ENCODE measurements at regions not wholly inside any gene's neighbourhood (a gene's known extent, or its start where the extent isn't known, plus 50 kb on each side); places are given as distances from the start of the nearest gene placed in this dataset.
"Not testable (repeated sequence)": the region's sequence is repeated elsewhere in the genome, so short reads cannot be mapped to it uniquely, and the experiment has no call there.

DNA sequence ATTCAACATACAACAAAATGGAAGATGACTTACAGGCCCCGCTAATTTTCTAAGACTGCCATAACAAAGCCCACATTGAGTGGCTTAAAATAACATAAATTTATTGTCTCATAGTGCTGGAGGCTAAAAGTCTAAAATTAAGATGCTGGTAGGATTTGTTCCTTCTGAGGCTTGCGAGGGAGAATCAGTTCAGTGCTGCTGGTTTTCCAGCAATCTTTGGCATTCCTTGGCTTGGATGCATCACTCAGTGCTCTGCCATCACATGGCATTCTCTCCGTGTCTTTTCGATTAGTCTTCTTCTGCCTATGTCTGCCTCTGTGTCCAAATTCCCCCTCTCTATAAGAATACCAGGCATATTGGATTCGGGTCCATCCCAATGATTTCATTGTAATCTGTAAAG, 959.3 kb upstream of the TMEFF2 start:
- H3K4me3 Mint-ChIP-seq: no peak overlapping the region
- H3K27ac Mint-ChIP-seq: no peak overlapping the region
- ATAC-seq (no peak), DNase-seq (ENCODE audit: low spot score in 2 of 2) (no peak)
- H3K9me3 Mint-ChIP-seq: peaks cover 5% of the 10 kb centered on the region
- no peaks in the 10 kb centered on the region for H3K4me1 Mint-ChIP-seq
- H3K36me3 Mint-ChIP-seq: no peaks in the 10 kb centered on the region

DNA sequence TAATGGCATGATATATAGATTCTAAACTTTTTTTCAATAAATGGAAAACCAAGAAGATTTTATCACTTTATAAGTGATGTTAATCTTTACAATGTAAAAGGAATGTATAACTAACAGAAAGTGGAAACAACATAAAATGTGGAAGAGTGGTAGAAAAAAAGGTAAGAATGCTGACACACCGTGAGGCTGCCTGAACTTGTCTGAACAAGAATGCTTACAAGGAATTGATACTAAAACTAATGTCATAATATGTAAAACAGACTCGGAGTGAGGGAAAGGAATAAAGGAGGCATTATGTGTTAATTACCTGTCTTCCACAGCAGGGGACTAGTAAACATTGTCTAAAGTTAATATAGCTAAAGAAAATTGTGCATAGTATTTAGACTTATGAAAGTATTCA, 958.8 kb upstream of the TMEFF2 start:
- H3K27ac Mint-ChIP-seq: no peak overlapping the region
- peaks cover 2% of the 10 kb centered on the region for H3K9me3 Mint-ChIP-seq
- H3K36me3 Mint-ChIP-seq: no peaks in the 10 kb centered on the region
- no peak for ATAC-seq
- H3K4me3 Mint-ChIP-seq: no peak overlapping the region
- no peaks in the 10 kb centered on the region for H3K4me1 Mint-ChIP-seq
- no peak for DNase-seq (ENCODE audit: low spot score in 2 of 2)

DNA sequence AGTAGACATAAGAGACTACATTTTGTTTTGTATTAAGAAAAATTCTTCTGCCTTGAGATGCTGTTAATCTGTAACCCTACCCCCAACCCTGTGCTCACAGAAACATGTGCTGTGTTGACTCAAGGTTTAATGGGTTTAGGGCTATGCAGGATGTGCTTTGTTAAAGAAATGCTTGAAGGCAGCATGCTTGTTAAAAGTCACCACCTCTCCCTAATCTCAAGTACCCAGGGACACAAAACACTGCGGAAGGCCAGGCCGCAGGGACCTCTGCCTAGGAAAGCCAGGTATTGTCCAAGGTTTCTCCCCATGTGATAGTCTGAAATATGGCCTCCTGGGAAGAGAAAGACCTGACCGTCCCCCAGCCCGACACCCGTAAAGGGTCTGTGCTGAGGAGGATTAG, 947.7 kb upstream of the TMEFF2 start:
- not testable (repeated sequence) for H3K4me1 Mint-ChIP-seq; ATAC-seq; H3K4me3 Mint-ChIP-seq; H3K27ac Mint-ChIP-seq; DNase-seq (ENCODE audit: low spot score in 2 of 2); H3K36me3 Mint-ChIP-seq
- H3K9me3 Mint-ChIP-seq: peaks cover 14% of the 10 kb centered on the region

DNA sequence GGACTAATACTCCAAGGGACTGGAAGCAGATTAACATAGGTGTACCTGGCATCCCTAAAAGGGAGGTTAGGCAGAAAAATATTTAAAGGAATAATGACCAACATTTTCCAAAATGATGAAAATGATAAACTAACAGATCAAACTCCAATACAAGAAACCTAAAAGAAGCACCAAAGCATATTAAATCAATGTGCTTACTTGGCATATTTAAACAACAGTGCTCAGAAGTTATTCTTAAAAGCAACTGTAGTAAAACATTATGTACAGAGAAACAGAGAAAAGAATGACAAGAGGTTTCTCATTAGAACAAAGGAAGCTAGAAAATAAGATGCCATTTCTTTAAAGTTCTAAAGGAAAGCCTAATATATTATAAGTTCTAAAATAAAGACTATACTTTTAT, 947.3 kb upstream of the TMEFF2 start:
- no peaks in the 10 kb centered on the region for H3K4me1 Mint-ChIP-seq
- H3K27ac Mint-ChIP-seq: no peak overlapping the region
- H3K36me3 Mint-ChIP-seq: no peaks in the 10 kb centered on the region
- DNase-seq (ENCODE audit: low spot score in 2 of 2): no peak
- no peak for ATAC-seq
- H3K4me3 Mint-ChIP-seq: no peak overlapping the region
- peaks cover 11% of the 10 kb centered on the region for H3K9me3 Mint-ChIP-seq

DNA sequence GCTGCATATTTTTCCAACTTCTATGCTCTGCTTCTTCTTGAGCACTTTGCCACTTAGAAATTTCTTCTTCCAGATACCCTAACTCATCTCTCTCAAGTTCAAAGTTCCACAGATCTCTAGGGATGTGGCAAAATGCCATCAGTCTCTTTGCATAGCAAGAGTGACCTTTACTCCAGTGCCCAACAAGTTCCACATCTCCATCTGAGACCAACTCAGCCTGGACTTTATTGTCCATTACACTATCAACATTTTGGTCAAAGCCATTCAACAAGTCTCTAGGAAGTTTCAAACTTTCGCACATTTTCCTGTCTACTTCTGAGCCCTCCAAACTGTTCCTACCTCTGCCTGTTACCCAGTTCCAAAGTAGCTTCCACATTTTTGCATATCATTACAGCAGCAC, 946.2 kb upstream of the TMEFF2 start:
- H3K4me1 Mint-ChIP-seq; ATAC-seq; H3K27ac Mint-ChIP-seq; DNase-seq (ENCODE audit: low spot score in 2 of 2); H3K36me3 Mint-ChIP-seq; H3K9me3 Mint-ChIP-seq; H3K4me3 Mint-ChIP-seq: not testable (repeated sequence)

DNA sequence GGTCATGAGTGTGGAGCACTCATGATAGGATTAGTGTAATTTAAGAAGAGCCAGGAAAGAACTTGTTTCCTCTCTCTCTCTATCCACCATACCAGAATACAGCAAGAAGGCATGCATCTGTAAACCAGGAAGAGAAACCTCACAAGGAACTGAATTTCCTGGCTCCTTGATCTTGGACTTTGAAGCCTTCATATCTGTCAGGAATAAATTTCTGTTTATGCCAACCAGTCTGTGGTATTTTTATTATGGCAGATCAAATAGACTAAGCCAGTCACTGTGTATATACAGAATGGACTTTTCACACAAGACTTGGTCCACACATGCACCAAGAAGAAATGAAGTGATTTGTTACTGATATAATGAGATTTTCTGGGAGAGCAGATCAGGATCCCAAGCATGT, 930.1 kb upstream of the TMEFF2 start:
- ATAC-seq: no peak
- H3K4me3 Mint-ChIP-seq: no peak overlapping the region
- no peak for DNase-seq (ENCODE audit: low spot score in 2 of 2)
- H3K9me3 Mint-ChIP-seq: peaks cover 3% of the 10 kb centered on the region
- no peak overlapping the region for H3K27ac Mint-ChIP-seq
- no peaks in the 10 kb centered on the region for H3K36me3 Mint-ChIP-seq
- no peaks in the 10 kb centered on the region for H3K4me1 Mint-ChIP-seq

DNA sequence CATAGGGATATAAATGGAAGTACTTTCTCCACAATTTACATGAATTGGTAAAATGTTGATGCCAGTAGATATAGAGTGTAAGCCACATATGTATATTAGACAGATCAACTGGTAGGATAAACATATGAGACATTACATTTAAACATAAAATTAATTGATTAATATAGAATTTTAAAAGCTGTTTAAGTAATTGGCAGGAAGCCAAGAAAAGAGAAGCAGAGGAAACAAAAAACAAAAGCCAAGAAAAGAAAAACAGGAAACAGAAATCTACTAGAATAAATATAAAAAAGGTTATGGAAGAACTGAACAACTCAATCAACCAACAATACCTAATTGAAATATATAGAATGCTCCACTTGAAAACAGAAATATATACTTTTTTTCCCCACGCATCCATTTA, 920.1 kb upstream of the TMEFF2 start:
- DNase-seq (ENCODE audit: low spot score in 2 of 2): no peak
- ATAC-seq: no peak
- H3K9me3 Mint-ChIP-seq: peaks cover 2% of the 10 kb centered on the region
- H3K36me3 Mint-ChIP-seq: no peaks in the 10 kb centered on the region
- H3K4me1 Mint-ChIP-seq: no peaks in the 10 kb centered on the region
- no peak overlapping the region for H3K4me3 Mint-ChIP-seq
- no peak overlapping the region for H3K27ac Mint-ChIP-seq

DNA sequence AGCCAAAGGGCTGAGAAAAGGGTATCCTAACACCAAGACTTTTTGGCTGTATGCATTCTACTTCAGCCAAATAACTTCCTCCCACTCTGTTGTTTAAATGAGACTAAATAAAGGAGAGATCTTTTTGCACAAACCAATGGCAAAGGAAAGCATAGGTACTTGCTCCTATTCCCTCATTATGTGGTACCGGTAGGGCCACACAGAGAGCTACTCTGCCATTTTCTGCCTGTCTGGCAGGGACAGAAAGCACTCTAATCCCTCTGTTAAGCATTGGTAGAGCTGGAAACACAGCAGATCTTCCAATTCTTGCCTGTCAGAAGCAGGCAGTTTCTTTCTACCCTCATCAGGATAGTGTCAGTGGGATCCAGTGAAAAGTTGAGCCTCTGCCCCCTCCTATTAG, 918.3 kb upstream of the TMEFF2 start:
- Mint-ChIP-seq H3K9me3 (peaks cover 2% of the 10 kb centered on the region), H3K4me1 (no peaks in the 10 kb centered on the region), H3K27ac (no peak overlapping the region), H3K36me3 (no peaks in the 10 kb centered on the region), H3K4me3 (no peak overlapping the region)
- ATAC-seq (no peak), DNase-seq (ENCODE audit: low spot score in 2 of 2) (no peak)

DNA sequence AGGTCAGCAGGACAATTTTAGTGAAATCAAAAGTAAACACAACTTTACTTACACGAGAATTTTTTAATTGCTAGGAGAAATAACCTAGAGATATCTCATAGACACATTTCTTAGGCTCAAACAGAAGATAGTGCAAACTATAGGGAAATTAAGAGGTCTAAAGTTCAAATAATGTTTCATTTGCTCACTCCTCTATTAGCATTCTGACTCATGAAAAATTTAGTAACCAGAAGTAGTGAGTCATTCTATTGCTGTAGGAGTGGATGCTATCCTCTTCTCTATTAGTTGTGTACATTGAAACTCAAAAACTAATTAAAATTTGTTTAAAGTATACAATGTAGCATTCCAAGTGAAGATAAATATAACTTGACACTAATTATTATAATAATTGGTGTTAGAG, 908.3 kb upstream of the TMEFF2 start:
- DNase-seq (ENCODE audit: low spot score in 2 of 2): no peak
- Mint-ChIP-seq H3K36me3 (no peaks in the 10 kb centered on the region), H3K4me3 (no peak overlapping the region), H3K27ac (no peak overlapping the region), H3K9me3 (peaks cover 6% of the 10 kb centered on the region), H3K4me1 (no peaks in the 10 kb centered on the region)
- ATAC-seq: no peak

DNA sequence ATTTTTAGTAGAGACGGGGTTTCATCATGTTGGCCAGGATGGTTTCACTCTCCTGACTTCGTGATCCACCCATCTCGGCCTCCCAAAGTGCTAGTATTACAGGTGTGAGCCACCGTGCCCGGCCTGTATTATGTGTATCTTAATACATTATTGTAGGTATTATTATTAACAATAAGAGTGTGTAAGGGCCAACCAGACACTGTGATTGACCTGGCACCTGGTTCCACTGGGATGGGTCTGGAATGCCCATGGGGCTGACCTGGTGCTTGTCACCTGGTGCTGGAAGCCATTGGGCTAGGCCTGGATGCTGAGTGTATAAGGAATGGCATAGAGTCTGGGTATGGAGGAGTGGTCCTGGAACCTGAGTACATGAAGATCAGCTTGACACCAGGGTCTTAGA, 906.9 kb upstream of the TMEFF2 start:
- DNase-seq (ENCODE audit: low spot score in 2 of 2) (no peak), ATAC-seq (peak; percentile 19)
- peaks cover 6% of the 10 kb centered on the region for H3K9me3 Mint-ChIP-seq
- no peak overlapping the region for H3K4me3 Mint-ChIP-seq
- no peaks in the 10 kb centered on the region for H3K36me3 Mint-ChIP-seq
- H3K27ac Mint-ChIP-seq: no peak overlapping the region
- H3K4me1 Mint-ChIP-seq: no peaks in the 10 kb centered on the region

DNA sequence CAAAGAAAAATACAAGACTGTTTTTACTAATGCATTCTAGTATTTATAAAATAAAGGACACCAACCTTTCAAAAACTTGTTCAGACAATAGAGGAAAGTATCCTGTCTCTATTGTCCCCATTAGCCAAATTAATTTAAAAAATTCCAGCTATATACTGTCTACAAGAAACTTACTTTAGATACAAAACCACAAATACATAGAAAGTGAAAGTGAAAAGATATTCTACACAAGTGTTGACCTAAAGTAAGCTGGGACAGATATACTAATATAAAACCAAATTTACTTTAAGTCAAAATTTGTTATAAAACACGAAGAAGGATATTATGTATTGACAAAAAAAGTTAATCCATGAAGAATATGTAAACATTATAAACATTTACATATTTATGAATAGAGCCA, 893.3 kb upstream of the TMEFF2 start:
- Mint-ChIP-seq H3K4me1 (no peaks in the 10 kb centered on the region), H3K27ac (no peak overlapping the region), H3K36me3 (no peaks in the 10 kb centered on the region), H3K9me3 (peaks cover 12% of the 10 kb centered on the region), H3K4me3 (no peak overlapping the region)
- DNase-seq (ENCODE audit: low spot score in 2 of 2) (no peak), ATAC-seq (no peak)

DNA sequence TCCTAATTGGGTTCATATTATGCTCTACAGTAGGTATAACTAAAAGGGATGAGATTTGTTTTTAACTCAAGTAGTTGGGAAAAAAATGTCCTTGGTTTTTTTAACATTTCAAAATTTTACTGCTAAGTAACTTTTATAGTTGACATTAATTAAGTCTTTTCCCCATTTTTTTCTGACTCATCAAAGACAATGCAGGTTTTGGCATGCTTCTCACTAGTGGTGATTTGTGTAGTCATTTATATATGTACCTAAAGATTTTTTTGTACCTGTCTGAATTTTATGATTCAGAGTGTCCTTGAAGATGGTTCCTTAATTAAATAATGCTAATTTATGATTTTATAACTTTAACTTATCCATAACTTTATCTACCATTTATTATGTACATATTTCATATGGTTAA, 882.3 kb upstream of the TMEFF2 start:
- DNase-seq (ENCODE audit: low spot score in 2 of 2) (no peak), ATAC-seq (no peak)
- Mint-ChIP-seq H3K9me3 (peaks cover 15% of the 10 kb centered on the region), H3K36me3 (no peaks in the 10 kb centered on the region), H3K4me3 (no peak overlapping the region), H3K4me1 (no peaks in the 10 kb centered on the region), H3K27ac (no peak overlapping the region)

DNA sequence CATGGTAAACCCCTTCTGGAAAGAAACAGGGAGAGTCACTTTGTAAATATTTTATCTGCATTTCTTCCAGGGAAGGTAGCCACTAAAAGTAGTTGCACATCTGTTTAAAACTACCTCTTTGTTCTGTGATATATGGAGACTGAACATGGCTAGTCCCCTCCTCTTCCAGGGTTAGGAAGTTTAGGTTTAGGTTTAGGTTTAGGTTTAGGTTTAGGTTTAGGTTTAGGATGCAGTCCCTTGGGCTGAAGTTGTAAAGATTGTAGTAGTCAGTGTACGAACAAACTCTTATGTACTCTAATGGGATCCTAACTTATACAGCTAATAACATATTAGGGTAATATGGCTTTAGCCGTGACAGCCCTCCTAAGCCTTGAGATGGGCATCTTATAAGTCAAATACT, 880.2 kb upstream of the TMEFF2 start:
- H3K27ac Mint-ChIP-seq: no peak overlapping the region
- H3K4me3 Mint-ChIP-seq: no peak overlapping the region
- H3K9me3 Mint-ChIP-seq: peaks cover 12% of the 10 kb centered on the region
- DNase-seq (ENCODE audit: low spot score in 2 of 2) (no peak), ATAC-seq (no peak)
- H3K4me1 Mint-ChIP-seq: no peaks in the 10 kb centered on the region
- no peaks in the 10 kb centered on the region for H3K36me3 Mint-ChIP-seq

DNA sequence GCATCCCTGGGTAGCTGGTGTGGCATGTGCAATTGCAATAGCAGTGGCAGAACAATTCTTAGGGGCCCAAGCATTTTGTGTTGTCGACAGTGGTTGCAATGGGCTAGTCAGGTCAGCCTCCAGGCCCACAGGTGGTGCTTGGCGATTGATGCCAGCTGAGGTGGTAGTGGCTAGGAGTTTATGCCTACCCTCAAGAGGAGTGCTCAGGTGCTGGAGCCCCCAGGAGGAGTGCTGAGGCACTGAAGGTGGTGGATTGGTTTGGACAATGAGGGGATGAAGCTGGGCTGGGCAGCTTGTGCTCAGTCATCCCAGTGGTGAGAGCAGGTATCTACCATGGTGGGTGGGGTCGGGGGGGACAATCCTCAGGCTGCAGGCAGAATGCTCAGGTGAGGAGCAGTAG, 877.9 kb upstream of the TMEFF2 start:
- H3K27ac Mint-ChIP-seq: no peak overlapping the region
- ATAC-seq (peak; percentile 34), DNase-seq (ENCODE audit: low spot score in 2 of 2) (no peak)
- no peaks in the 10 kb centered on the region for H3K4me1 Mint-ChIP-seq
- peaks cover 22% of the 10 kb centered on the region for H3K9me3 Mint-ChIP-seq
- no peaks in the 10 kb centered on the region for H3K36me3 Mint-ChIP-seq
- H3K4me3 Mint-ChIP-seq: no peak overlapping the region

DNA sequence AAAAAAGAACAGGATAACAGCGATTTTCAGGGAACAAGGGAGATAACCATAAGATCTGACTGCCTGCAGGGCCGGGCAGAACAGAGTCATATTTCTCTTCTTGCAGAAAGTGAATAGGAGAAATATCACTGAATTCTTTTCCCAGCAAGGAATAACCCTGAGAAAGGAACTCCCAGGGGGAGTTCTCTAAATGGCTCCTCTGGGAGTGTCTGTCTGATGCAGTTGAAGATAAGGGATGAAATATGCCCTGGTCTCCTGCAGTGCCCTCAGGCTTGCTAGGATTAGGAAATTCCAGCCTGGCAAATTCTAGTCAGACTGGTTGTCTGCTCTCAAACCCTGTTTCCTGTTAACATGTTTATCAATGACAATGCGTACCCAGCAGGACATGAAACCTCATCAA, 830.8 kb upstream of the TMEFF2 start:
- peaks cover 25% of the 10 kb centered on the region for H3K9me3 Mint-ChIP-seq
- not testable (repeated sequence) for H3K4me1 Mint-ChIP-seq; DNase-seq (ENCODE audit: low spot score in 2 of 2); H3K4me3 Mint-ChIP-seq; ATAC-seq; H3K27ac Mint-ChIP-seq; H3K36me3 Mint-ChIP-seq

DNA sequence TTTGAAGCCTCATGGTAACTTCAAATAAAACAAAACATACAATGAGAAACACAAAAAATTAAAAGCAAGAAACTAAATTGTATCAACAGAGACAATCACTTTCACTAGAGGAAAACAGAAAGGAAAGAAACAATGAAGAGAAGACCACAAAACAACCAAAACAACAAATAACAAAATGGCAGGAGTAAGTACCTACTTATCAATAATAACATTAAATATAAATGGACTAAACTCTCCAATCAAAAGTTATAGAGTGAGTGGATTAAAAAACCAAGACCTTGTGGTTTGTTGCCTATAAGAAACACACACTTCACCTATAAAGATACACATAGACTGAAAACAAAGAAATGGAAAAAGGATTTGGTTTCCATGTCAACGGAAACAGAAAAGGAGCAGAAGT, 830.1 kb upstream of the TMEFF2 start:
- no peak overlapping the region for H3K4me3 Mint-ChIP-seq
- DNase-seq (ENCODE audit: low spot score in 2 of 2) (no peak), ATAC-seq (no peak)
- H3K27ac Mint-ChIP-seq: no peak overlapping the region
- no peaks in the 10 kb centered on the region for H3K36me3 Mint-ChIP-seq
- peaks cover 20% of the 10 kb centered on the region for H3K9me3 Mint-ChIP-seq
- H3K4me1 Mint-ChIP-seq: no peaks in the 10 kb centered on the region

DNA sequence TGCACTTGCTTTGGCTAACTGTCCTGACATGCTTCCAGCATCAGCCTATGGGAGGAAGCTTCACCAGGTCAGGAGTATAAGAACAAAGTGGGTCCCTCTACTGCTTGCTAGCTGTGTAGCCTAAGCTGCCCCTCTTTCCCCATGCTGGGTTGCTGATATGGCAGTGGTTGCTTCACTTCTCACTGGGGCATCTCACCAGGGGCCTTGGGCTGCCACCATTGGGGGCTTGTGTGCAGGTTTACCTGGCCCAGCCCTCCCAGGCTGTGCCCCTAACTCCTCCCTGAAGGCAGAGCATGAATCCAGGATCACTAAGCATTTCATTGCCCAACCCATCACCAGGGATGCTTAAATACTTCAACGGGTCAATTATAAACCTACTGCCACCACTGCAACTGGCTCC, 817.1 kb upstream of the TMEFF2 start:
- ATAC-seq (peak; percentile 36), DNase-seq (ENCODE audit: low spot score in 2 of 2) (no peak)
- H3K27ac Mint-ChIP-seq: no peak overlapping the region
- H3K4me3 Mint-ChIP-seq: no peak overlapping the region
- H3K36me3 Mint-ChIP-seq: no peaks in the 10 kb centered on the region
- H3K4me1 Mint-ChIP-seq: no peaks in the 10 kb centered on the region
- peaks cover 6% of the 10 kb centered on the region for H3K9me3 Mint-ChIP-seq
